Stimulated activated CD8-positive, alpha-beta memory T cell treated with anti-CD3 and anti-CD28 coated beads, Interleukin-4, amount 100 ng/mL, for 1 hour (primary cell): ENCODE measurements at regions not wholly inside any gene's neighbourhood (a gene's known extent, or its start where the extent isn't known, plus 50 kb on each side); places are given as distances from the start of the nearest gene placed in this dataset.
A peak's percentile ranks its signal among the peaks of the same experiment; 100 is the strongest.

Experiments used
- DNase-seq, 2 donors: peaks; one replicate each; pipeline ENCODE4 v3.0.0-alpha.2; 2020; ENCODE audit warnings: low read depth in 2 of 2, low spot score in 1 of 2

DNA sequence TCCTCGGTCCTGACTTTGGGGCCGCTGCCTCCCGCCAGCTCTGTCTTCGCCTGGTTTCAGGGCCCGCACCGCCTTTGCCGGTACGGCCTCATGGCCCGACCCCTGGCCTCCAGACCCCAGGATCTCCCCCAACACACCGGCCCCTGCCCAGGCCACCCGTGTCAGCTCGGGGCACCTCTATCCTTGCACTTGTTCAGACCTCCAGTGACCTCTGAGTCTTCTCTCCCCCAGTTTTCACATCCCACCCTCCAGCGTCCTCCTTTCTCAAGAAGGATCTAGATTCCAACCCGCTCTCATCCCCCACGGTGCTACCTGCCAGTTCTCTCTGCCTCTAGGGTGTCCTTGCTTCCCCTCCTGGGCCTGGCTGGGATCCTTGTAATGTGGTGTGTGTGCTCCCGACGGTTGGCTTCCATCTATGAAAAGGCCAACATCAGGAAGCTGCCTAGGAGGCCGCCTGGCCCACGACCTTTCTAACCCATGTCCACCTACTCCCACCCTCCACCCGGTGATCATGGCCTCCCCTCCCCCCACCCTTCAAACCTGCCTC, 61.1 kb downstream of the SPATA31C2 start:
- no peak for DNase-seq

DNA sequence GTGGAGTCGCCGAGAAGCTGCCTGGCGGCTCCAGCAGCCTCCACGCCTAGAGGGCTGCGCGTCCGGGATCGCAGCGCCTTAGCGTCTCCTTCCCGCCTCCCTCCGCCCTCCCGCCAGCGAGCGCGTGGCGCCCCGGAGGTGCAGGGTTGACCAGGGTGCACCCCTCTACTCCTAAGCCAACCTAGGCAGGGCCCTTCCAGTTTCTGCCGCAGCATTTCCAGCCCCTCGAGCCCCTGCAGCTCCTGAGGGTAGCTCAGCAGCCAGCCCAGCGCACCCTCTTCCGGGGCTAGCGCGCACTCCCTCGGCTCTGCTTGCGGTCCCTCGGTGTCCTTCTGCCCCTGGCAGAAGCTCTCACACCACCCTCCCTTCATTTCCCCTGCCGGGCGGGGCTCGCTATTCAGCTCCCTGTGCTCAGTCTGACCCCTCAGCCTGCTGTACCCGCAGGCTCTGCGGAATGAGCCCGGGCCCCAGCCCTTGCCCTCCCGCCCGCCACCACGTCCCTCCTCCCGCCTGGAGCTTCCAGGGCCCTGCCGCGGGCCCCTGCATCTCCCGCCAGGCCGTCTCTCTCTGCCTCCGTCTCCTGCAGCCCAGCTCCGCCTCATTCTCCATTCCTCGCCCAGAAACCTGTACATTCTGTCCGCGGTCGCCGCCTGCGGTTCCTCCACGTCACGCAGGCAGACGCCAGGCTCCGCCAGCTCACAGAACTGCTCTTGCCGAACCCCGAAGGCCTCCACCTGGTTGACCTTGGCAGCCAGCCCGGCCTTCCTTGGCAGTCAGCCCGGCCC, 61.8 kb downstream of the SPATA31C2 start:
- DNase-seq: peak in 1 of 2 donors; percentile 2

DNA sequence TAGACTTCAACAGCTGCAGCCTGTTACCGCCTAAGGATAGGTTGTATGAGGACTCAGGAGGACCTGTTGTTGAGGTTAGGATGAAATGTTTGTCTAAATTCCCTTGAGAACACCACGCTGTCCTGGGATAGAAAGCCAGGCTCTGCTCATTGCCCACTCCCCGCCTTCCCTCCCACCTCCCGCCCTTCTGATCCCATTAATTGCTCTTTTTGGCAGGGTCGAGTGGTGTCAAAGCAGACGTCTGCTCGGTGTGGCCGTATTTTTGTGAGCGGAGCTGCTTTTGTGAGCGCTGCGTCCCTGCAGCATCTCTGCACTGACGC, 62.3 kb downstream of the SPATA31C2 start:
- DNase-seq: no peak

DNA sequence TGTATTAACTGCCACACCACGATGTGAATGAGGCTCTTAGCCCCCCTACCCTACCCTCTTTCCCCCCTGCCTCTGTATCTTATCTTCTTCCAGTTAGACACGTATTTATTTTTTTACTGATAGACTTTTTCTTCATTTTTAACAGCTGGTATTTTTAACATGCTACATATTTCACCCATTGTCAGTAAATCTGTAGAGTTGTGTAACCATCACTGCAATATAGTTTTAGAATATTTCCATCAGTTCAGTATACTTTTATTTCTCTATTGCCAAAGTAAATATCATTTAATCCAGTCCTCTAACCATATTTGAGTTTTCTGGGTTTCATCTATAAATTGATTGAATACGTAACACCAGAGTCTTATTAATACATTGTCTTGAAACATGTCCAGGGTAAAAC, 62.8 kb downstream of the SPATA31C2 start:
- DNase-seq: no peak

DNA sequence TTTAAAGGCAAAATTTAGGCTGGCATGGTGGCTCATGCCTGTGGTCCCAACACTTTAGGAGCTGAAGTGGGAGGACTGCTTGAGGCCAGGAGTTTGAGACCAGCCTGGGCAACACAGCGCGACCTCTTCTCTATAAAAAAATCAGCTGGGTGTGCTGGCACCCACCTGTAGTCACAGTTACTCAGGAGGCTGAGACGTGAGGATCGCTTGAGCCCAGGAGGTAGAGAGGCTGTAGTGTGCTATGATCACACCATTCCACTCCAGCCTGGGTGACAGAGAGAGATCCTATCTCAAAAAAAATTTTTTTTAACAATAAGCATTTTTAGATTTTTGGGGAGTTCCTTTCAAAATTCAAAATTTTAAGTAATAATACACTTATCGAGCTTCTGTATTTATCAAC, 63.3 kb downstream of the SPATA31C2 start:
- DNase-seq: no peak

DNA sequence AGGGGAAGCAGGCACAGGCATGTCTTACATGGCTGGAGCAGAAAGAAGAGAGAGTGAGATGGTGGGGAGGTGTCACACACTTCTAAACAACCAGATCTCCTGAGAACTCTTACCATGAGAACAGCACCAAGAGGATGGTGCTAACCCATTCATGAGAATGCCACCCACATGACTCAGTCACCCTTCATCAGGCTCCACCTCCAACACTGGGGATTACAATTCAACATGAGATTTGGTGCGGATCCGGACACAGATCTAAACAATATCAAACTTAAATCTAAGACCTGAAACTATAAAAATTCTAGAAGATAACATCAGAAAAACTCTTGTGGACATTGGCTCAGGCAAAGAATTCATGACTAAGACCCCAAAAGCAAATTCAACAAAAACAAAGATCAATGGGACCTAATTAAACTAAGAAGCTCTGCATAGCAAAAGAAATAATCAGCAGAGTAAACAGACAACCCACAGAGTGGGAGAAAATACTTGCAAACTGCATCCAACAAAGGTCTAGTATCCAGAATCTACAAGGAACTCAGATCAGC, 65.4 kb downstream of the SPATA31C2 start:
- no peak for DNase-seq

DNA sequence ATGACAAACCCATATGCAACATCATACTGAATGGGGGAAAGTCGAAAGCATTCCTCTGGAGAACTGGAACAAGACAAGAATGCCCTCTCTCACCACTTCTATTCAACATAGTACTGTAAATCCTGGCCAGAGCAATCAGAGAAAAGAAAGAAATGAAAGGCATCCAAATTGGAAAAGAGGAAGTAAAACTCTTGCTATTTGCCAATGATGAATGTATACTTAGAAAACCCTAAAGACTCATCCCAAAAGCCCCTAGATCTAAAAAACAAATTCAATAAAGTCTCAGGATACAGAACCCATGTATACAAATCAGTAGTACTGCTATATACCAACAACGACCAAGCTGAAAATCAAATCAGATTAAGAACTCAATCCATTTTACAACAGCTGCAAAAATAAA, 66.9 kb downstream of the SPATA31C2 start:
- no peak for DNase-seq

DNA sequence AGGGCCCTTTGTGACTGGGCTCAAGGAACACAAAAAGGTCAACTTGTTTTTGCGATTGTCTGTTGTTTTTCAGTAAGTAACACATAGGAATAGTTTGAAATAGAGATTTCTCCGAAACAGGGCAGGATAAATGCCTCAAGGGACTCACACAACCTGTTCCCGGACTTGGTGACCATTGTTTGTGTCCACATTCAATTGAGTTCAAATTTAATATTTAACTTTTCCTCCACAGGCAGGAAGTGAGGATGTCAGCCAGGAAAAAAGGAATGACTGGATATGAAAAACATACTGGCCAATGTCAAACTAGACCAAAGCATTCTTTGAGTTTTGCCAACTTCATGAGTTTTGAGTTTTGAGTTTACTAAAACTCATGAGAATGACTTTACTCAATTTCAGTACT, 72.7 kb downstream of the SPATA31C2 start:
- no peak for DNase-seq

DNA sequence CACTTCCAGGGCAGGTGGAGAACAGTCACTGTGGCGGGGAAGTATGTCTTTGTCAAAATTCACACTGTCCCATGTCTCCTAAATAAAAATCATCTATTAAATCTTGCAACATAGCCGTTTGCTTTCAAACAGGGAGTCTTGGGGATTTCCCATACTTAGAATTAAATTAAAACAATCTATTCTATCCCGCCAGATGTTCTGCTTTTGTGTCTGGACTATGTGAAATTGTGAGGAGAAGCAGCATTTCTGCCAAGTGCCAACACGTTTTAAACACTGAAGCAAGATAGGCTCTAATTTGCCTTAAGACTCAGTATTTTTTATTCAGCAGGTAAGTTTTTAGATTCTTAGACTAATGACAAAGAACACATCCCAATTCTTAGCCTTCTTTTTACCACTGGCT, 73.7 kb downstream of the SPATA31C2 start:
- no peak for DNase-seq

DNA sequence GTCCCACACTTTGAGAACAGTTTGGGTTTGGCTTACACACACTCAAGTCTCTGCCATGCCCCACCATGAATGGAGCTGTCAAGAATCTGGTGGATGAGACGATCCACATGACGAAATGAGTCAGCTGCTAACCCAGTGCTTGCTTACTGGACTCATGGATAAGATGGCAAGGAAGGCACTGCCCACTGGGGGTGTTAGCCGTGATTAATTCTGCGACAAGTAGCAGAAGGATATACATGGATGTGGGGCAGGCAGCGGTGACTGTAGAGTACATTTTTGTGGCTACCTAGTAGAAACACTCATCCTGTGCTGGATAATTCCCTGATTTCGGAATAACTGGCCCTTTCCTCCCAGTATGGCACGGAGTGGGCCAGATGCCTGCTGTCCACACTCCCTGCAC, 77.5 kb downstream of the SPATA31C2 start:
- DNase-seq: no peak

DNA sequence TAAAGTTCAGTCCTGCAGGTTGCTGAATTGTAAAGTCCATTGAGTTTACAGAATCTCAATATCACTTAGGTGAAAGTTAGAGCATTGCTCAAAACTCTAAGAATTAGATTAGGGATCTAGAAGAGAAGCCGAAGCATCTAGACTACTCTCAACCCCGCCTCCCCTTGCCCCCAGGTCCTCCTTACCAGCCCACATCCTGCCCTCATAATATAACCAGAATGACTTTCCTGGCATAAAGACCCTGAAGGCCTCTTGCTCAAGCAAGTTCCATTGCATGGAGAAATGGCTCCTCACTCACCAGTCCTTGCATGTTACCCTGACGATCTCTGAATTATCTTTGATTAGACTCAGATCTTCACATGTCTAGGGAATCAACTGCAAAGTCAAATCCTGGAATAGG, 78.8 kb downstream of the SPATA31C2 start:
- DNase-seq: no peak

DNA sequence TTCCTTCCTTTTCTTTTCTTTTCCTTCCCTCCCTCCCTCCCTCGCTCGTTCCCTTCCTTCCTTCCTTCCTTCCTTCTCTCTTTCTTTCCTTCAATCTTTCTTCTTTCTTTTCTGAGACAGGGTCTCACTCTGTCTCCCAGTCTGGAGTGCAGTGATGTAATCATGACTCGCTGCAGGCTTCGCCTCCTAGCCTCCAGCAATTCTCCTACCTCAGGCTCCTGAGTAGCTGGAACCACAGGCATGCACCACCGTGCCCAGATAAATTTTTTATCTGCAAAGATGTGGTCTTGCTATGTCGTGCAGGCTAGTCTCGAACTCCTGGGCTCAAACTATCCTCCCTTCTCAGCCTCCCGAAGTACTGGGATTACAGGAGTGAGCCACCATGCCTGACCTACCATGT, 81.4 kb downstream of the SPATA31C2 start:
- no peak for DNase-seq

DNA sequence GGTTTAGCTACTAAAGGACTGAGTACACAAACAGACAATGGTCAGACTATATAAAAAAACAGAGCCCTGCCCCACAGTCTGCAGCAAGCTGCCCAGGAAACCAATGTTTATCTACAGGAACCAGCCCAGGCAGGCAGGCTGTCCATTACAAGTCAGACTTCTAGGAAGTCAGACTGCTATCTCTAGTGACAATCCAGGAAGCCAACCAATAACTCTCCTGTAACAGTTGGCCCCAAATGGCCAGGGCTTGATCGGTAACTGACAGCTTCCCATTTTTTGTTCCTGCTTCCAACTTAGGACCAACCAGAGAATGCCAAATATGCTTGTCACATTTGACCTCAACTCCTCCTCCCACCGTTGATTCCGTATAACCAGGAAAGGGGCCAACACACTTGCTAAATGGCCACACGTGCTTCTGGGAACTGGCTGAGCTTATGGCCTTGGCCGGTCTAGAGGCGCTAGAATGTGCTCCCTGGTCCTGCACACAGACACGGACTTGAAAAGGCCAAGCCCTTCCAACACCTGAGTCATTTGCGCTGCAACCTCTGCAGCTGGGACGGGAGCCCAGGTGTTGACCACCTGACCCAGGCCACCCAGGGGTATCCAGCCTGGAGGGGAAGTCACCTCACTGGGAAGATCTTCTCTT, 79.6 kb upstream of the CDK20 start:
- DNase-seq: no peak

DNA sequence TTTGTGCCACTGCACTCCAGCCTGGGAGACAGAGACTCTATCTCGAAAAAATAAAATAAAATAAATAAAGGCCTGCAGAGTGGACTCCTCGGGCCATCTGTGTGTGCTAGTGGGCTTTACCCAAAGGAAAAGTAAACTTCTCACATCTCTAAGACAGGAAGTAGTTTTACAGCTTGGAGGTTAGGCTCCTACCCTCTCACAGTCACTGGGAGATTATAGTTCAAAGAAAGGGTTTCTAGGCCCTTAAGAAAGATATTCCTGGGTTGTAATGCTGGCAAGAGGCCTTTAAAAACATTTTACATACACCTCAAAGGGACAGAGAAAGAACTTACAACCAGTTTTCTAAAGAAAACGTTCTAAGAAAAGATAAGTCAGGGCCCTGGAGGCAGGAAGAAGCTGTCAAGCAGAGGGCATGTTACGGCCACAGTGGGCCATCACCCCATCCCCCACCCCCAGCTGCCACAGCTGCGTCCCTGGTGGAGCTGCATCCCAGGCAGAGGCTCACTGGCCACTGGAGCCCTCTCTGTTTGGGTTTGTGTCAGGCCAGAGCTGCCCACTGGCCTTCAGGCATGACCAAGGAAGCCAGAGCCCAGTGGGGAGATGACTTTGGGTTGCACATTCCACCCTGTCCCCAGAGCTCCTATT, 78.1 kb upstream of the CDK20 start:
- DNase-seq: no peak

DNA sequence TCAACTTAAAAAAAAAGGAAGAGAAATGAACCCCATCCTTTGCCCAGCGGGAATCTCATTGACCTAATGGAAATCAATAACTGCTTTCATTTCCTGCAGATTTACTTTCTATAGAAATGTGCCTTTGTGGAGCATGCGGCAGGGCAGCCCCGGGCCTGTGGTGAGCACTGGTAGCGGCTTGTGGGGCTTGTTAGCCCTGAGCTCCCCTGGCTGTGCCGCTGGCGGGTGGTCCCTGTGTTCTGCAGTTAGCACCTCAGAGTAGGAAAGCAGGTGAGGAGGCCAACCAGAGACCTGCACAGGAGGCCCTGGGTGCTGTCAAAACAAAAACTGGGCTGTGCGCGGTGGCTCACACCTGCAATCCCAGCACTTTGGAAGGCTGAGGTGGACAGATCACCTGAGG, 76.8 kb upstream of the CDK20 start:
- no peak for DNase-seq

DNA sequence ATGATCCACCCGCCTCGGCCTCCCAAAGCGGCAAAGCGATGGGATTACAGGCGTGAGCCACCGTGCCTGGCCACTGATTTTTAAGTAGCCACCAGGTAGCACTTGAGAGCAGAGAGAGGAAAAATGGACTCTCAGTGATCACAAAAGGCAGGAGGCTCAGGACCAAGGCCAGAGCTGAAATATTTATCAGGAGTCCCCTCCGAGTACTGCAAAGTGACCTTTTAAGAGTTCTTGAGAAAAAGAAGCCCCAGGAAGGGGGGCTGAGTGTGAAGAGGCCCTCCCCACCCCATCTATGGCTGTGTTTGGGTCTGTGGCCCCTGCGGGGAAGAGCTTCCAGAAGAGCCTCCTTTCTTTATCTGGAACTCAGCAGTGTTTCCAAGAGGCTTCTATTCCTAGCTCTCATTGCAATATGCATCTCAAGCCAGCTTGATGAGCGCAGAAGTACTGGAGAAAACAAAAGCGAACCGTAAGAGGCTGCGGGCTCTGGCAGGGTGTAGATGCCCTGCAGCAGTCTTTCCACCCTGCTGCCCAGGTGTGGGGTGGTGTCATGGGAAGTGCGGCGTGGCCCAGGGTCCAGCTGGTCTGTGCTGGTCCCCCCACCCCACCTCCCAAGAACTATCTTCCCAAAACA, 75.5 kb upstream of the CDK20 start:
- no peak for DNase-seq

DNA sequence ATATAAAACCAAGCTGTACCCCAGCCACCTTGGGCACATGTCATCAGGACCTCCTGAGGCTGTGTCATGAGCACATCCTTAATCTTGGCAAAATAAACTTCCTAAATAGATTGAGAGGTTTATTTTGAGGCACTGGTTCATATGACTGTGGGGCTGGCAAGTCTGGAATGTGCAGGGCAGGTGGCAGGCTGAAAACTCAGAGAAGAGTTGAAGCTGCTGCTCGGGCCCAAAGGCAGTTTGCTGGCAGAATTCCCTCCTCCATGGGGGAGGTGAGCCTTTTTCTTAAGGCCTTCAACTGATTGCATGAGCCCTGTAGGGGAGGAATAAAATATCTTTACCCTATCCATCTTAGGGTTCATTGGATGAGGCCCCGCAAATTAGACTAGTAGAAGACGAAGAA, 72.2 kb upstream of the CDK20 start:
- no peak for DNase-seq

DNA sequence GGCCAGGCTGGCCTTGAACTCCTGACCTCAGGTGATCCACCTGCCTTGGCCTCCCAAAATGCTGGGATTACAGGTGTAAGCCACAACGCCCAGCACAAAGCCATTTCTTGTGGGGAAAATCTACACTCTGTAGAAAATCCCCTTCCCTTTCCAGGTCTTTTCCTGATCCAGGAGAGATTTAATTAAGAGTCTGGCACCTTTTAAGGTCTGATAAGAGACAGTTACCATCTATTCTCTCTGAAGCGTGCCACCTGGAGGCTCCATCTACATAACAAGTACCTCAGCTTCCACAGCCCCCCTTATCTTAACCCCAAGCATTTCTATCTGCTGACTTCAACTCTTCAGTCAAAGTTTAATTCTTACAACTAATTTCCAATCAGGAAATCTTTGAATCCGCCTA, 71.4 kb upstream of the CDK20 start:
- no peak for DNase-seq

DNA sequence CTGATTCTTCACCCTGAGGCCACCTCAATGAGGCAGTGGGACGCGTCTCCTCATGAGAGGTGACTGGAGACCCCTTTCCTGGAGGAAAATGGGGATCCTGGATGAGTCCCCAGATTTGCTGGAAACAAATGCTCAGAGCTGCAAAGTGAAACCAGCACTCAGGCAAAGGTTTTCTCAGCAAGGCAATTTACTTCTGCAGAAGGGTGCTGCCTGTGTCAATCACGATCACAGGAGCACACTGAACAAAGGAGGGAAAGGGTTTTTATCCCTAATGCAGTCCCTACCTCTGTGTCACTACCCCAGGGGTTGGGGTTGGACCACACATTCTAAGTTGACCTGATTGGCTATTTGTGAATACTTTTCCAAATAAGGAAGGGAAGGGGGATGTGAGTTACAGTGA, 69.9 kb upstream of the CDK20 start:
- DNase-seq: no peak

DNA sequence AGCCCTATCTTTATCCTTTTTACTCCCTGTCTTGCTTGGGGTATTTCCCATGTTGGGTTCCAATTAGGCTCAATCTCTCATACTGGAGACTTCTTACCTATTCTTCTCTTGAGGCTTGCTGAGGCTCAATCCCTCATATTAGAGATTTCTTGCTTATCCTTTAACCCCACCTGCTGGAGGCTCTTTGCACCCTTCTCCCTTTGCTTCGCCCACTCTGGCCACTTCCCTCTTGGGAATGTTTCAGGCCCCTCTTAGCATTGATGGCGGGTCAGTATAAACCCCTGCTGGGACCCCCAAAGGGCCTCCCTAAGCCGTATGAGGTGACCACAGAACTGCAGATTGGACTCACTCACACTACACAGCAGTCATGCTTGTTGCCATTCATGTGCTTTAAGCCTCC, 69.3 kb upstream of the CDK20 start:
- no peak for DNase-seq

DNA sequence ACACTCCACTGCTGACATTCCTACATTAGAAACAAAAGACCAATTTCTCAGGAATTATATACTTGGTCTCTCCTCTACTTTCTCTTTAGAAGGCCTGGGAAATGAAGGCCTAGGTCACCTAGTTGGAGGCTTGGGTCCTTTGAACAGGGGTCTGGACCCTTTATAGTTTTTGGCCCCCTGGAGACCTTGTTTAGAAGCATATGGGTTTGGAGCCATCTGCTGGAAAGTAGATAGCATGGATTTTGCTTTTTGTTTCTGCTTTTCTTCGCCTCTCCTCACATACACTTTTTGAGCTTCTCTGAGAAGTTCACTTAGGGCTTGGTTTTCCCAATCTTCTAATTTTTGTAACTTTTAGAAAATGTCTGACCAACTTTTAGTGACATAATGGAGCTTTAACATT, 67.1 kb upstream of the CDK20 start:
- DNase-seq: no peak
